Tongue (tissue), 1 donor: ENCODE measurements at regions not wholly inside any gene's neighbourhood (a gene's known extent, or its start where the extent isn't known, plus 50 kb on each side); places are given as distances from the start of the nearest gene placed in this dataset.

Experiments
- DNase-seq: peaks from one replicate; pipeline ENCODE4 v3.0.0-alpha.2; 2015

DNA sequence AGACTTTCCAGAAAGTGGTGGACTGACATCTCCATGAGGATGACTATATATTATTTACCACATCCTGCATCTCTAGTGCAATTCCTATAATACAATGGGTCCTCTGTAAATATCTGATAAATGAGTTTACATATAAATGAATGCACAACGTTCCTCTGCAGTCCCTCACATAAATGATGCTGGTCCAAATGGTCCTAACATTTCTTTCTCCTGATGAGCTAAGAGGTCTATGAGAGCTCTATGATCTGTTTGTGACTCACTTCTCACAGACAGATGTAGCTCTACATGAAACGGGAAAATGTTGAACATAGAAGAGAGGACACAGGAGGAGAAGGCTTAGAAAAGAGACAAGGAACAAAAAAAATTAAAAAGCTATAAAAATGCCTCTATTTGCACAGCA, 201.2 kb upstream of the PIK3C3 start:
- no peak for DNase-seq

DNA sequence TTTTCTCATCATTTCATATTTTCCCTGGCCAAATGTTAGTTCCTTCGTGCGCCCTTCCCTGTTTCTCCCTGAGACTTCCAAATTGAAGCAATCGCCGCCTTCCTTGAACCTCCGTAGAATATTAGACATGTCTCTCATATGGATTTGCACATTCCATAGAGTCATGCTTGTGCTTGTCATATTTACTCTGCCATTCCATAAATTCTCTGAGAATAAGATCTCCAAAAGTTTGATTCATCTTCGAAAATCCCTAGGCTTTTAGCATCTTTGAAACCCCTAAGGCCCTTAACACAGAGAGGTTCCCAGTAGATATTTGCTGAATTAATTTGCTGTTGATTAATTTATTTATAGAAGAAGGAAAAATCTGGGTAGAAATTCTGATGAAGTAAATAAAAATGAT, 202.2 kb upstream of the PIK3C3 start:
- no peak for DNase-seq

DNA sequence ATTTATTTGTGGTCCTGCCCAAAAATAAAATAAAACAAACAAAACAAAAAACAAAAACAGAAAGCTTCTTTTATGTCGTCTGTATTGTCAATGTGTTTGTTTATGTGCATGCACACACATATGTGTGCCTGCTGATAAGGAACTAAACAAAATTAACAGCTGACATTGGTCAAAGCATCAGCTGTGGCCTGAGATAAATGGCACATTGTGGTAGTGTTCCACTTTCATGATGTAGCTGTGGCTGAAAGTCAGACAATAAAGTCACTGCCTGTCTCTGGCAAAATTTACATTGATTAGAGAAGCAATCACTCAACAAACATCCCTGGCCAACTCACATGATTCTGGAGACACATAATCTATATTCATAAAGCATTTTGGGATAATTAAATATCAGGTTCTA, 203.4 kb upstream of the PIK3C3 start:
- DNase-seq = no peak

DNA sequence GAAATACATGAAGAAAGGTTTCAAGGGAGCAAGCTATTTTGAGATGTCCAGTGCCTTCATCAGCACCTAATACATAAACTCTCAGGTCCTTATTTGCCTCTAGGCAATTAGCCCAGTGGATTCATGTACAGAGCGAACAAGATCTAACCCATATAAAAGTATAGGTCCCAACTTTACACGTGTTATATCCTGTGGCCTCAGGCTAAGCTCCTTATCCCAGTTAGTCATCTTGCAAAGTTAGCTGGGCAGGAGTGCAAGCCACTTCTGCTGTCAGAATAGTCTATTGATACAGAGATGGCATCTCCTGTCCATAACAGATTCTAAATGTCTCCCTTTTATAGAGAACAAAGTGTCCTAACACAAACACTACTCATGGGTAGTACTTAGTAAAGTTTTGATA, 203.9 kb upstream of the PIK3C3 start:
- no peak for DNase-seq

DNA sequence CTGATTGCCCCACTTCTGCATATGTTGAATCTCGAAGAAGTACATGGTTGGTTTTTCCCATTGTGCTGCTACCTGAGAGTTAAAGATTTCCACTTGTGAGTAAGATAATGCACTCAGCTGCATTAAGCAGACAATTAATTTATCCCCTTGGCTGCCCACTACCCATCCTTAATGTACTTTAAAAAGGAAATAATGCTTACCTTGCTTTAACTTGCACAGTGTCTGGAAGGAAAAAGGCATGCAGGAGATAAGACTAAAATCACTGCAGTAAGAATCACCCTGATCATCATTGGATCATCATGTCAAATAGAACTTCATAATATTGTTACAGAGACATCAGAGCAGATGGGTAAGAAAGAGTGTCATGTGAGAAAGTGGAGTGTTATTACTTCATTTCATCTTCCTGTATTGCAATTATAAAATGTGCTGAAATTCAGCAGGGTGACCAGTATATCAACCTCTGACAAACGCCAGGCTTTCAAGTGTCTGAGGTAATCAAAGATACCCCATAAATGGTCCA, 207.3 kb upstream of the PIK3C3 start:
- no peak for DNase-seq

DNA sequence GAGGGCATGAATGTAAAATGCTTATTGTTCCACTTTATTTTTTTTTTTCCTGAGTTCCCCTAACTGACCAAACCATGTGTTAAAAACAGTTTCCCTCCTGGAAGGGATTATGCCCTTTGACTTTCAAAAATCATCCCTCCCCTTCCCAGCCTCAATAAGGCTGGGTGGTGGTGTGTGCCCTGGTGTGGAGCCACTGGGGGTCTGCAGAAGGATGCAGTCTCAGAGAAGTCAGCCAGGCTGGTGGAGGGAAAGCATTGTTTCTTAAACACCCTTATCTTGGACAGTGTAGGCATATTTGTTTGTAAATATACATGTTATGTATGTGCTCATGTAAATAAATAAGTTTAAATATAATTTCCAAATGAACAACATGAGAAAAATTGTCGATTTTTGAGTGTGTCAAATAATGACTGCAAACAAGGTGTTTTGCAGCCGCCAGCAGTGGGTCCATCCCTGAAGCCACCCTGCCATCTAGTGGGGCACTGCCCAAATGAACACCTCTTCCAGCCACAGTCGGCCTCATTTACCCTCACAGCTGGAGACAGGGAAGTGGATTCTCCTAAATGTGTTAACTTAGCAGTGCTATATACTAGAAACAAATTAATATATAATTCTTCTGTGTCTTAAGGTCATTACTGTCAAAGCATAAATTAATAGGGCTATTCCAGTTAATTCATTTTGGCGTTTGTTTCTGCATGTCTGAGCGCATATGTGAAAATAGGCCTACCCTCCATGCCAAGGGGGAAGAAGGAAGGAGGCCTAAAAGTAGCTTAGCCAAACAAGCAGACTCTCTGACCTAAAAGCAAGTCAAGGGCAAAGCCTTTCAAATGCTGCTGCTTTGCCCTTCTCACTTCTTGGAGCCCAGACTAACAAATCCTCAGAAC, 209.6 kb upstream of the PIK3C3 start:
- peak; percentile 75 for DNase-seq

DNA sequence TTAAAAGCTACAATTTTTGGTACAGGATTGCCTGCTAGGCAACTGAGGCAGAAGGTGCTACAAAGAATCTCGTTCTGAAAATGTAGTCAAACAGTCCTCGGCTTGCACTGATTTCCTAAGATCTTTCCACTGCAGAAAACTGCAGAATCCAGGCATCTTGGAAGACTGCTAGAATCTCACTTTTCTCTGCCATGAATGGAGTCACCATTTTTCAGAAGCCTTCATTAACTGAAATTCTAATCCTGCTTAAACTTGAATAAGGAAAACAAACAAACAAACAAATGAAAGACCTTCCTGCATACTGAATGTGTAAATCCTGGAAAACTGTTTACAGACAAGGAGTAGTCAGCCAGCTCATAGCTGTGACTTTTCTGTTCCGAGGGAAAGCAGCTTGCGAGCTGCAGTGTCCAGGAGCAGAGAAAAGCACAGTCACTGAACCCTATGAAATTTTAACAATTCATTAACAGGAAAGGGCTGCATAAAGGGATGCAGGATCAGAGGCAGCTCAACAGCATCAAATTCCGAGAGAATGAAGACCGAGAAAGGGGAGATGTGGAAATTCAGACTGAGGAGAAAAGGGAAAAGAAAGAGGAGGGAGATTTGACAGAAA, 210.5 kb upstream of the PIK3C3 start:
- no peak for DNase-seq

DNA sequence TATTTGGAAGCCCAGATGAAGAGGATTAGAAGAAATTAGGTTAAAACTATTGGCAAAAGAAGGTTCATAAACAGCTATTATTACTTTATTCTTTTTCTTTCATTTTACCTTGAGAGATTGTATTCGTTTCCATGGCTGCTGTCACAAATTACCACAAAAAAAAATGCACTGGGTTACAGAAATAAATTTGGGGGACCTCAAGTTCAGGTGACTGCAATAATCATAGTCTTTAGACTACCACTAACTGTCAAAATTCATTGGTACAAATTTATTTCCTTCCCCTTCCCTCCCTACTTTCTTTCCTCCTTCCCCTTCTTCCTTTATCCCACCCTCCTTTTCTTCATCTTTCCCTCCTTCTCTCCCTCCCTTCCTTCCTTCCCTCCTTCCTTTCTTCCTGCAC, 217.8 kb upstream of the PIK3C3 start:
- DNase-seq = no peak

DNA sequence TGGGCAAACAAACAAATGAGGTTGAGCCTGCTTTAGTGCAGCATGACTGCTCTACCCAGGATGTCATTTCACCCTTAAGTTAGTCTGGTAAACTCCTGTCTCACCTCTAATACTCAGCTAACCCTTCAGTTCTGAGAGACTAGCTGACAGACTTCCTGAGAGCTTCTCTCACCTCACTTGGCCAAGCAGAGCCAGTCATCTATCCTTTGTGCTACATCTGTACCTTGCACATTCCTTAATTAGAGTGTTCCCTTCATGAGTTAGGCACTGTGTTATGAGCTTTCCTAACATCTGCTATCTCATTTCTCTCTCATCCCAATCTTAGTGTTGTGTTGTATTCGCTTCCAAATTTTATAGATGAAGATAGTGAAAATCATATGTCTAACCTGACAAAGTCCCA, 220.1 kb upstream of the PIK3C3 start:
- DNase-seq = no peak

DNA sequence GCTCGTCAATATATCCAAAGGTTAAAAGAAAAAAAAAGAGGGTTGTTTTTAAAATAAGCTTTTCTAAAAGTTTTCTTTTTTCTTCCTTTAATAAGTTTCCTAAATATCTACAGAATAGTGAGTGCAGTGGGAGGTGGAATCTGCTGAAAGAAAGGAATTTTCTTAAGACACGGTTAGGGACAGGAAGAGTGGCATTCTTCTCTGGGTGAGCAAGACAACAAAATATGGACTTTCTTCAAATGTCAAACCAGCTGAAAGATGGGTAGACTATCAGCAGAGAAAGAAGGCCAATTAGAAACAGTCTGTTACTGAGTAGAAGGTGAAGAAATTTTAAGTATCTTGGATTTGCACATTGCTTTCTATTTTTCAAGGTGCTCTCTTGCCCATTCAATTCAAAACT, 222.7 kb upstream of the PIK3C3 start:
- no peak for DNase-seq

DNA sequence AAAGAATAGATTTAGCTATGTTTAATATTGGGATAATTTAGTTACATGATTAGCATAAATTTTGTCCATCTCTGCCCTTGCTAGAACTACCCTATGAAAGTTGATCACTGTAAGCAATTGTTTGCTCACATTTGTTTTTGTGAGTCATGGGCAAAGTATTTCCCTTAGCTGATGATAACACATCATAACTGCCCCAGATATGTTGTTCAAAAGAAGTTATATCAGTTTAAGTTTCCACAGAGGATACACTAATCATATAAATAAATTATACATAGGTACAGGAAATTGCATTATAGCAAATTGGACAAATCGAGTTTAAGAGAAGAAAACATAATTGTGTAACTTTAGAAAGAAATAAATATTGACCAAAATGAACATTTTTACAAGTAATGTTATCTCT, 223.2 kb upstream of the PIK3C3 start:
- DNase-seq = no peak

DNA sequence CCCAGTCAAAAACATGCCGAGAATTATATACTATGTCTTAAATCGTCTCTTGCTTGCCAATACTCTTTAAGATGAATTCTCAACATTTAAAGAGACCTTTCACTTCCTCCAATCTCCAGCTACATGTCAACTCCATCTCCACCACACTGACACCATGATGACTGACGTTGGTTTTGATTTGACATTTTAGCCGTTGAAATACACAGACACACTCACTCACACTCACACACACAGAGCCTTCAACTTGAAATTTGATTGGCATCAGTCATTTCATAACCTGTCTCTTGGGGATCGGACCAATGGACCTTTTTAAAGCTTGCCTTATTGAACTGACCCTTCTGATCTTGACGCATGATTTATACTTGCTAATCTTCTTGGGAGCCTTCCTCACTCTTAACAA, 230.8 kb upstream of the PIK3C3 start:
- DNase-seq = no peak

DNA sequence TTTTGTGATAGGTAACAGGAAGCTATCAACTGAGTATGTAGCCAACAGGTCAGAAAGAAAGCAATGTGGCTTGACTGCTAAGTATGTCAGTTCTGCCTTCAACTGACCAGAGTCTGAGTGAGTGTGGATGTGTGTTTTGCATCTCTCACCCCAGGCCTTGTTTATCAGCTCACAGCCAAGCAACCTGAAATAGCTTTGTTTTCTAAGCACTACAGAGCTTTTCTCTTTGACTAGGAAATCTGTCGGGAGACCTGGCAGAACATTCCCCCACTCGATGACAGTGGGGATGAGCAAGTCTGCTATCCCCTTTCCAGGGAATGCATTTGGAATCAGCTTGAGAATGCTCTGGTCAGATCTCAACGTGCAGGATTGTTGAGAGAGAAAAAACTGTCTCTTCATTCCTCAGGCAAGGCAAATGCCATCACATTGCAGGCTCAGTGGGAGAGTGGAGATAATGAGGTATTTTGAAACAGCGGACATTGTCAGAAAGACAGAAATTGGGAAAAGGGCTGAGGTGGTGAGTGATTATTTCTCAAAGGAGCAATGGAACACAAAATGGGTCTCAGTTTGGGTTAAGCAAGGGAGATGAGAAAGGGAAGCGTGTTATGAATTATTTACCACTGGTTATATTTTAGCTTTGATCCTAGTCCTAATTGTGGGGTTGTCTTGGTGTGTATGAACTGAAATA, 233.8 kb upstream of the PIK3C3 start:
- DNase-seq = no peak

DNA sequence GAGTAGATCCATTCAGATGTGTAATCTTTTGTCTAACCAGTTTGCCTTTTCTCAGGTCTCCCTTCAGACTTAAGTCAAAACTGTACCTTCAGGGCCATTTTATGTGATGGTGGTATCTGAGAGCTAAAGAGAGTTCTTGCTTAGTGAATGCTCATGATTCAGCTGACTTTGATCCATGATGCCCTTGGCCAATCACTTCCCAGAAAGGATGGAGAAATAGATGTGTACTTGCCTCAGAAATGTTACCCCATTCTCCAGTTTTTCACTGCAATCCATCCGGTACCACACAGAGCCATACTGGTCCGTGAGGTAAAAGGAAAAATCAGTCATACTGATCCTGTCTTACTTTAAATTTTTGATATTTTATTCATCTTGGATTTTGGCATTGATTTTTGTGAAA, 234.8 kb upstream of the PIK3C3 start:
- no peak for DNase-seq

DNA sequence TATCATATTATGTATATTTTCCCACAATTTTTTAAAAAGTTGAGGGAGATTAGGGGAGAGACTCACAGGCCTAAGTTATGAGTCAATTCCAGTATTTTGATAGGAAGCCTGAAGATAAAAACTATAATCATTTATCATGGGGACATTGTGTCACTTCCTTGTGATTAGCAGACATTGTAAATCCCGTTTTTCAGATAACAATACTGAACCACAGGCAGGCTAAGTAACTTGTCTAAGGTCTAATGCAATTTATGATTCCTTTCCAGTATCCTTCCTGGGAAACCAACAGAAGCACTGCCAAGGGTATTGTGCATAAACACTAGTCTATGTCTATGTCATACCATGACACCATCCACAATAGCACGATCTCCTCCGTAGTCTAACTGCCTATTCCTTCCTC, 235.2 kb upstream of the PIK3C3 start:
- DNase-seq = no peak

DNA sequence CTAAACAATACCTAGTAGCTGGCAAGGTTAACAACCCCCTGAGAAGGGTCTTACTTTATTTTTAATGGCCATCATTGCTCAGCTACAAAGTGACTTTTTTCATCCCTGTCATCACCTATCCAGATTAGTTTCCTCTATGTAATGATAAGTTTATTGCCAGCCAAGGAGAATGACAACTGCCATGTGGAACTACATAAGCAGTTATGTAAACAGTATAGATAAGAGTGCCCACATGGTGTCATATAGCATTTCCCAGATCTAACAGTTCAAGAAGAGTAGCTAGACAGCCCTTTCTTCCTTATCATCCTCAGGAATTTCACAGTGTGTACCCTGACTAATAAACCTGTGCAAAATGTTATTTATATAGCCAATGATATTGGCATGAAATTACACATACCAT, 240.2 kb upstream of the PIK3C3 start:
- no peak for DNase-seq

DNA sequence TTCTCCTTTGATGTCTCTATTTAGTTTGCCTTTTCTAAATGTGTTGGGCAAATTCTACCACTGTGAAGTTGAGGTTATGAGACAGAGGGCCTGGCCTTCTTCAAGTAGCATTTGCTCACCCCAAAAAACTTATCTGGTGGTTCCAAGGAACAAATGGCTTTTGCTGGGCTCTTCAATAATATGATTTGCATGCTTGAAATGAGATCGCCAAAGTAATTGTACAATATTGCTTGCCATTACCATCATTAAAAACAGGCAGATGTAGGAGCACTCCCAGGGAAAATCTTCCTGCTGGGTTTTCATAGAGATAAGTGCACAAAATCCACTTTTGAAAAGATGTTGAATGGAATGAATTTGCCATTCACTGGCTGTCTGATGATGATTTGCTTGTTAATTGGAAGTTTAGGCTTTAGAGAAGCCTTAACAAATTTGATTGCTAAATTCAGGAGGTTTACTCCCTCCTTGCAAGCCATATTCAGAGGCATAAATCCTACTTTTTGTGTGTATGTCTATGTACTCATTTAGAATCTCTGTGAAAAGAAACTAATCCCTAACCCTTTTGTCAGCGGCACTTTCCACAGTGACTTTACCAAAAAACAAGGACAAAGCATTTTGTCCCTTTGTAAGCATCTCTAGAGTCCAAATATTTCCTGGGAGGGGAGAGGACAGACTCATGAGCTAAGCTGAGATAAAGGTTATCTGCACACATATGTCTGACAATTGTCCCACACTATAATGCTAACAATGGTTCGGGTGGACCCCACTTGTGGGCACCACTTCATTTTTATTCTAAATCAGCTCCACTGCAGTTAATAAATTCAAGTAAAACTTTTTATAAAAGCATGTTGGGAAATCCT, 240.8 kb upstream of the PIK3C3 start:
- no peak for DNase-seq

DNA sequence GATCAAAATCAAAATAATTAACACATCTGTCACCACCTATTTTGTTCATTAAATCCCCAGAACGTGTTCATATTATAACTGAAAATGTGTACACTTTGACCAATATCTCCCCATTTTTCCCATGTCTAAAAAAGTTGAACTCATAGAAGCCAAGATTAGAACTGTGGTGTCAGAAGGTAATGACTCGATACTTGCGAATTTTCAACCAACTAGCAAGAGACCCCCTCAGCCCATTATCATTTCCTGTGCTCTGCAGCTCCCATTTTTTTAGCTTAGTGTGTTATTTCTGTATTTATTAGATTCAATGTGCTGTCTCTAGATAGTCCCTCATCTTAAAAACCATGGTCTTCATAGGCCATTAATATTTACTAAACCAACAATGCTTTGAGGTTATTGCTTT, 248.7 kb upstream of the PIK3C3 start:
- DNase-seq = no peak

DNA sequence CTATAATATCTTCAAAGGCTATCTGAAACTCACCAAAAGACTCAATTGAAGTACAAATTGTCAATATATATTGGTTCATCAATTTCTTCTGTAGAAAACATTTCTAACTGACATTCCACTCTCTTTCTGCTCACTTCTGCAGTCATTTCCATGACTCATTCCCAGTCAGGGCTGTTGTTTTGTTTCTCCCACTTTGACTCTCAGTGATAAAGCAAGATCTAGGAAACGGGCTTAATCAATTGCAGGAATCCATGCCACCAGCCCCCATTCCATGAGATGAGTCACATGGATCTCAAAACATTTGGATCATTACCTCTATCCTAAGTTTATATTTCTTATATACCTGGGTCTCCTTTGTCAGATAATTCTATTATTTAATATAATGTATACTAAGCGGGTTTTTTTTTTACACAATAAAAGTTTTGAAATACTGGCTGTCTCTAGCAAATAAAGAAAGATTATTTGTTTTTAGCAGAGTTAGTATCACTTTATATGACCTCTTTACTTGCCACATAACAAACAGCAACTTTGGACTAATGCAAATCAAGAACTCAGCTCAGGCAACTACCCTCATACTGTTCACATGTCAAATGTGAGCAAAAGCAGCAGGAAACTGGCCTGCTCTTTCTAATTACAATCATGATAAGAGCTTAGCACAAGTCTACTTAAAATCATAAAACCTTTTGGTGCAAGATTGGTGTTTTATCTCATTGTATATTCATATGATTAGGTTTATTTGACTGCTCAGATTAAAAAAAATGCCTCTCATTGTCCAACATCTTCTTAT, 251.1 kb upstream of the PIK3C3 start:
- no peak for DNase-seq

DNA sequence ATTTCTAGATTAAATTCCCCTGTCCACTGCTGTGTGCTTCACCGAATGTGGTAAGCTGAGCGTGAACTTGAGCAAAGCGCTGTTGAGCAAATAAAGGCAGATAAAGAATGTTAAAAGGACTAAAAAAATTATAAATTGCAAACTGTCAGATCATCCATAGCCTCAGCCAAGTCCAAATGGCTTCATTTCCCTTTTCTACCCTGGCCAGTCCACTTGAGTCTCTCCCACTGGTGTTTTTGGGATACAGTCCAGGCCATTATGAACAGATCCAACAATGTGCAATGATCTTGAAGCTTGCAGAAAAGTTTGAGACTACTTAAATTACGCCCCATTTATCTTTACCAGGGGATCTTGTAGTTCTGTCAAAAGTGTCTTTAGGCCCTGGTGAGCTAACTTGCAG, 254.6 kb upstream of the PIK3C3 start:
- DNase-seq = no peak

DNA sequence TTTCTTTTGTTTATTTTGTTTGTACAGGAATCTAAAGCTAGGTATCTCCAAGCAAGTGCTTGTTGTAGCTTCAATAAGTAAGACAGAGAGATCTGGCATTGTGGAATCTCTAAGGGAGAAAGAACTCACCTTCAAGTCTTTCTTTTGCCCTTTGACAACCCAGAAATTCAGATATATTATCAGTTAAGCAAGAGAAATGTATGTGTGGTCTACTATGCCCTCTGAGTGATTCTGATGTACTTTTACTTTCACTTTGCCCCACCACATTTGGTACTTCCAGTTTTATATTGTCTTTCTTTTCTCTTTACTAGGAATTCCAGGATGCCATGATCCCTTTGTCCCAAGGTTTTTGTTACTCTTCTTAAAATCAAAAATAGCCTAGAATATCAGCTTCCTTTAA, 259.6 kb upstream of the PIK3C3 start:
- DNase-seq = no peak

DNA sequence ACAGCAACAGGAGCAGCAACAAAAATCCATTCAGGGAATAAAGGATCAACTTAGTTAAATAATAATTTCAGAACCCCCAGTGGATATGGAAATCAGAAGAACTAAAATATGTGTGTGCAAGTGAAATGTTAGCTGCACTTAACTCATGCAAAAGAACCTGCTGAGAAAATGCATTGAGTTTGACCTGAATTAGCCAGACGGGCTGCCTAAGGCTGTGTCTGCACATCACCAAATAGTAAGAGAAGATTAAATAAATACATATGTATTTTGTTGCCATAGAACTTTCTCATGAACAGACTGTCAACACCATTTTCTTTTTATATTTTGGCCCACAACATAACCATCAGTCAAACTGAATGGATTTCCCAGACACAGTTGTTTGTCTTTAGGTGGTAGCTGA, 262.0 kb upstream of the PIK3C3 start:
- DNase-seq = peak; percentile 9
